PFSK-1 (cell line): ENCODE measurements at regions not wholly inside any gene's neighbourhood (a gene's known extent, or its start where the extent isn't known, plus 50 kb on each side); places are given as distances from the start of the nearest gene placed in this dataset.

Source experiments
- POLR2AphosphoS5 ChIP-seq: IDR thresholded peaks from 2 replicates; pipeline ENCODE4 v1.6.1; 2012; ENCODE audit warnings: low read depth, mild to moderate bottlenecking, control low read depth, low read length, moderate library complexity
- SIN3A ChIP-seq: IDR thresholded peaks from 2 replicates; pipeline ENCODE4 v1.6.1; 2012; ENCODE audit warnings: mild to moderate bottlenecking, low read length, moderate library complexity, borderline replicate concordance; ENCODE audit not compliant: insufficient read depth
- TAF1 ChIP-seq: IDR thresholded peaks from 2 replicates; pipeline ENCODE4 v1.6.1; 2012; ENCODE audit warnings: low read length, control low read depth, borderline replicate concordance; ENCODE audit not compliant: insufficient read depth
- TF ChIP-seq, protein P1 (sequence below), 2 experiments: IDR thresholded peaks; 2 replicates each; pipeline versions ENCODE4 v1.6.1 to v1.8.0; 2011 to 2012; ENCODE audit warnings: low read depth in 2 of 2, low read length in 2 of 2, control low read depth in 1 of 2, inconsistent platforms in 1 of 2, mild to moderate bottlenecking in 1 of 2, moderate library complexity in 1 of 2; ENCODE audit not compliant: insufficient read depth in 1 of 2

GRCh38 chr13:66159511-66159910, 1070.6 kb downstream of the PCDH9 start:
- TF ChIP-seq TAF1 (no peak), POLR2AphosphoS5 (no peak), SIN3A (no peak)
- TF ChIP-seq, protein P1, sequence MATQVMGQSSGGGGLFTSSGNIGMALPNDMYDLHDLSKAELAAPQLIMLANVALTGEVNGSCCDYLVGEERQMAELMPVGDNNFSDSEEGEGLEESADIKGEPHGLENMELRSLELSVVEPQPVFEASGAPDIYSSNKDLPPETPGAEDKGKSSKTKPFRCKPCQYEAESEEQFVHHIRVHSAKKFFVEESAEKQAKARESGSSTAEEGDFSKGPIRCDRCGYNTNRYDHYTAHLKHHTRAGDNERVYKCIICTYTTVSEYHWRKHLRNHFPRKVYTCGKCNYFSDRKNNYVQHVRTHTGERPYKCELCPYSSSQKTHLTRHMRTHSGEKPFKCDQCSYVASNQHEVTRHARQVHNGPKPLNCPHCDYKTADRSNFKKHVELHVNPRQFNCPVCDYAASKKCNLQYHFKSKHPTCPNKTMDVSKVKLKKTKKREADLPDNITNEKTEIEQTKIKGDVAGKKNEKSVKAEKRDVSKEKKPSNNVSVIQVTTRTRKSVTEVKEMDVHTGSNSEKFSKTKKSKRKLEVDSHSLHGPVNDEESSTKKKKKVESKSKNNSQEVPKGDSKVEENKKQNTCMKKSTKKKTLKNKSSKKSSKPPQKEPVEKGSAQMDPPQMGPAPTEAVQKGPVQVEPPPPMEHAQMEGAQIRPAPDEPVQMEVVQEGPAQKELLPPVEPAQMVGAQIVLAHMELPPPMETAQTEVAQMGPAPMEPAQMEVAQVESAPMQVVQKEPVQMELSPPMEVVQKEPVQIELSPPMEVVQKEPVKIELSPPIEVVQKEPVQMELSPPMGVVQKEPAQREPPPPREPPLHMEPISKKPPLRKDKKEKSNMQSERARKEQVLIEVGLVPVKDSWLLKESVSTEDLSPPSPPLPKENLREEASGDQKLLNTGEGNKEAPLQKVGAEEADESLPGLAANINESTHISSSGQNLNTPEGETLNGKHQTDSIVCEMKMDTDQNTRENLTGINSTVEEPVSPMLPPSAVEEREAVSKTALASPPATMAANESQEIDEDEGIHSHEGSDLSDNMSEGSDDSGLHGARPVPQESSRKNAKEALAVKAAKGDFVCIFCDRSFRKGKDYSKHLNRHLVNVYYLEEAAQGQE (IDR thresholded peaks at IDR 0.05; ENCODE audit: insufficient read depth in 1 of 2, low read depth in 2 of 2, low read length in 2 of 2) = no peak
